Heart left ventricle (tissue), 16 donors: ENCODE measurements at regions not wholly inside any gene's neighbourhood (a gene's known extent, or its start where the extent isn't known, plus 50 kb on each side); places are given as distances from the start of the nearest gene placed in this dataset.

ENCODE experiments used
- ATAC-seq, 4 donors: fragments of 200-7000 bp; cut with Tn5 transposase; one replicate each; pipeline ENCODE4 v1.9.1; 2020 to 2022; ENCODE audit warnings: moderate library complexity in 4 of 4, mild to moderate bottlenecking in 3 of 4, moderate number of reproducible peaks in 1 of 4
- DNase-seq, 5 donors: peaks; one replicate each; pipeline ENCODE4 v3.0.0-alpha.2; 2020
- H3K27ac ChIP-seq, 12 donors: fragments of 200-600 bp; sonication (generic) in 4 of 12; one replicate each; pipeline versions ENCODE4 v1.5.0 to v1.8.0; 2016 to 2022; ENCODE audit warnings: mild to moderate bottlenecking in 2 of 12
- H3K27me3 ChIP-seq, 9 donors: fragments of 200-600 bp; sonication (generic) in 2 of 9; one replicate each; pipeline versions ENCODE4 v1.5.1 to v1.8.0; 2016 to 2022; ENCODE audit warnings: mild to moderate bottlenecking in 3 of 9
- H3K36me3 ChIP-seq, 9 donors: fragments of 200-600 bp; sonication (generic) in 2 of 9; one replicate each; pipeline versions ENCODE4 v1.5.0 to v1.8.0; 2018 to 2022; ENCODE audit warnings: mild to moderate bottlenecking in 2 of 9
- H3K4me1 ChIP-seq, 12 donors: fragments of 200-600 bp; sonication (generic) in 4 of 12; one replicate each; pipeline versions ENCODE4 v1.5.0 to v1.8.0; 2016 to 2022; ENCODE audit warnings: mild to moderate bottlenecking in 3 of 12
- H3K4me3 ChIP-seq, 12 donors: fragments of 200-600 bp; sonication (generic) in 4 of 12; one replicate each; pipeline versions ENCODE4 v1.5.0 to v1.8.0; 2017 to 2022; ENCODE audit warnings: mild to moderate bottlenecking in 9 of 12, moderate library complexity in 4 of 12
- H3K9me3 ChIP-seq, 12 donors: fragments of 200-600 bp; sonication (generic) in 4 of 12; one replicate each; pipeline versions ENCODE4 v1.5.0 to v1.8.0; 2016 to 2022; ENCODE audit warnings: mild to moderate bottlenecking in 1 of 12
- POLR2A ChIP-seq, 2 donors: fragments of 450-650 bp; IDR thresholded peaks; one replicate each; pipeline ENCODE4 v1.6.1; 2017; ENCODE audit warnings: antibody characterized with exemption in 2 of 2, mild to moderate bottlenecking in 2 of 2, moderate library complexity in 2 of 2
- WGBS, 4 donors: extraction: QIAGEN DNeasy Blood & Tissue Kit in 2 of 4; methylation state at CpG; one replicate each; pipeline versions ENCODE4 v1.1.5 to v1.1.7; 2013 to 2018; 5-methylcytosine and 5-hydroxymethylcytosine counted together
- intact Hi-C, 10 donors: fragments of 100-400 bp; cut with DNase I; formaldehyde crosslinking; loops; one replicate each; pipeline versions ENCODE4 v1.11.1 to v1.14.2; 2022
- TF ChIP-seq, protein P1 (sequence below), 12 donors: fragments of 200-600 bp; sonication (generic) in 4 of 12; IDR thresholded peaks; one replicate each; pipeline versions ENCODE4 v1.5.0 to v1.8.0; 2018 to 2022; ENCODE audit warnings: antibody characterized with exemption in 12 of 12, mild to moderate bottlenecking in 5 of 12
- donor health status: ischemic (EF 13 %, LVEDD 7.1; RV severe dilation, severe dysfunction).
- donor health status: healthy with polysubstance abuse.
- donor health status: DM: no; HTN: yes; CAD: no.
- donor health status: DM: no; HTN: no; CAD: no.
- donor health status: ischemic (EF 25% LVEDD 6.9; RV normal size, moderate dysfunction).
- donor health status: ischemic (EF 25% LVEDD 5.7; RV mildly dilated, moderate dysfunction).
- donor health status: healthy.
- donor health status: DM: yes; HTN: yes; CAD: no.
- donor health status: ischemic (EF 35%, LVEDD 5.7; RV mildly dilated, moderate dysfunction).
- donor health status: nonischemic (EF 11% LVEDD 7.7; RV severe dilation, severe dysfunction).
- donor health status: DM: yes; HTN: yes; CAD: no.
- donor health status: PGD.
- donor health status: ischemic (EF 29% LVEDD 5.4; RV normal size, mild dysfunction).
- donor health status: nonischemic (EF 23%, LVEDD 6.1; RV moderate dilation, normal function).

DNA sequence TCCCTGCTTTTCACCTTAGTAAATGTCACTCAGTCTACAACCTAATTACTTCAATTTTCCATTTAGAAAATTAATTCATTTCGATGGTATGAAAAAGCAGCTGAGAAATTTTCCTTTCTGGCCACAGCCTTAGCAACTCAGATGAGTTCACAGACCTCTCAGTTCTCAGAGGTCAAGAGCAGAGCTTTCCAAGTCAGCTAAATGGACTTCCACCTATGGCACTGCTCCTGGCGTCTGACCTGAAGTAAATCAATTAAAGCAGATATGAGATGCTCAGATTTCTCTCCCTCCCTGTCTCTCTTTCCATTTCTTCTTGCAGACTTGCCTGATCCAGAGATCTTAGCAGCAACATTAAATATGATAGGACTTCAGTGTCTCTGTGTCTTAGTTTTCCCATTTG is 412.6 kb downstream of the QKI start:
- TF ChIP-seq, protein P1, sequence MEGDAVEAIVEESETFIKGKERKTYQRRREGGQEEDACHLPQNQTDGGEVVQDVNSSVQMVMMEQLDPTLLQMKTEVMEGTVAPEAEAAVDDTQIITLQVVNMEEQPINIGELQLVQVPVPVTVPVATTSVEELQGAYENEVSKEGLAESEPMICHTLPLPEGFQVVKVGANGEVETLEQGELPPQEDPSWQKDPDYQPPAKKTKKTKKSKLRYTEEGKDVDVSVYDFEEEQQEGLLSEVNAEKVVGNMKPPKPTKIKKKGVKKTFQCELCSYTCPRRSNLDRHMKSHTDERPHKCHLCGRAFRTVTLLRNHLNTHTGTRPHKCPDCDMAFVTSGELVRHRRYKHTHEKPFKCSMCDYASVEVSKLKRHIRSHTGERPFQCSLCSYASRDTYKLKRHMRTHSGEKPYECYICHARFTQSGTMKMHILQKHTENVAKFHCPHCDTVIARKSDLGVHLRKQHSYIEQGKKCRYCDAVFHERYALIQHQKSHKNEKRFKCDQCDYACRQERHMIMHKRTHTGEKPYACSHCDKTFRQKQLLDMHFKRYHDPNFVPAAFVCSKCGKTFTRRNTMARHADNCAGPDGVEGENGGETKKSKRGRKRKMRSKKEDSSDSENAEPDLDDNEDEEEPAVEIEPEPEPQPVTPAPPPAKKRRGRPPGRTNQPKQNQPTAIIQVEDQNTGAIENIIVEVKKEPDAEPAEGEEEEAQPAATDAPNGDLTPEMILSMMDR (IDR thresholded peaks at IDR 0.05) = no peak
- TF ChIP-seq POLR2A (IDR thresholded peaks at IDR 0.05) = no peak
- Histone ChIP-seq H3K9me3 (peaks cover 0 to 12% (median 0%) of the 10 kb centered on the region in 12 donors), H3K27me3 (no peaks in the 10 kb centered on the region), H3K27ac (no peak overlapping the region), H3K4me3 (no peak overlapping the region), H3K36me3 (no peaks in the 10 kb centered on the region), H3K4me1 (peaks cover 0 to 9% (median 0%) of the 10 kb centered on the region in 12 donors)
- intact Hi-C loops = no loop called here
- DNase-seq (no peak), ATAC-seq (no peak)
- WGBS, 4 donors = 71 to 82% (median 77%) methylated on average over 2 of the region's 2 CpGs

DNA sequence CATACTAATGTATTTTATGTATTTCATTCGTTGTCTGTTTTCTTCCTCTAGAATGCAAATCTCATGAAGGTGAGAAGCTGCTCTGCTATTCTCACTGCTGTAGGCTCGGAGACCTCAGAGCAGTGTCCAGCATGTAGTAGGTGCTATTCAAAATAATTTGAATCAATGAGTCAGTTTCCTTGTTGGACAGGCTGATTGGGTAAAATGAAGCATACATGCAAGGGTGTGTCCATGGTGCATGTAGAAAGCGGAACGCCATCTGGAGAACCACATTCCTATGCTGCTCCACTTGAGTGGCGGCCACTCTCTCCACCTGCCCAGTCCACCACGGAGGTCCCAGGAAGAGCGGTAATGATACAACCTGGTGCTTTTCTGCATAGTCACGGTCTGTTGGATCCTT is 412.1 kb downstream of the QKI start:
- H3K36me3 ChIP-seq = no peaks in the 10 kb centered on the region
- no peak overlapping the region for H3K4me3 ChIP-seq
- no peaks in the 10 kb centered on the region for H3K27me3 ChIP-seq
- peaks cover 0 to 7% (median 0%) of the 10 kb centered on the region in 12 donors for H3K9me3 ChIP-seq
- TF ChIP-seq, protein P1 (IDR thresholded peaks at IDR 0.05) = no peak
- TF ChIP-seq POLR2A (IDR thresholded peaks at IDR 0.05) = no peak
- WGBS, 4 donors = 94 to 96% (median 95%) methylated on average over 8 of the region's 8 CpGs
- intact Hi-C loops = no loop called here
- peaks cover 0 to 9% (median 0%) of the 10 kb centered on the region in 12 donors for H3K4me1 ChIP-seq
- ATAC-seq (no peak), DNase-seq (no peak)
- H3K27ac ChIP-seq = no peak overlapping the region

DNA sequence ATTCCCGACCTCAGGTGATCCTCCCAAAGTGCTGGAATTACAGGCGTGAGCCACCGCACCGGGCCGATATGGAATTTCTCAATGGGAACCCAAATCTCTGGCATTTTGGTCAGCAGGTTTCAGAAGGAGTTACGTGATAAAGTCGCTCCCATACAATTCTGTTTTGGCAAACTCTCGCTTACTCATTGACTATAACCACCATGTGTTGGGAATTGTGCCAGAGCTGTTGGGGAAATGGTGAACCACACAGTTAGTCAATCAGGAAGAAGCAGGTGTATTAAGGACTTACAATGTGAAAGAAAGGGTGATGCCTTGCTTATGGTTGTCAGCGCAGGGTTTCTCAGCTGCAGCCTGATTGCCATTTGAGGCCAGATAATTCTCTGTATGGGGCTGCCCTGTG is 410.5 kb downstream of the QKI start:
- intact Hi-C loops = no loop called here
- H3K9me3 ChIP-seq = no peaks in the 10 kb centered on the region
- peaks cover 0 to 9% (median 0%) of the 10 kb centered on the region in 12 donors for H3K4me1 ChIP-seq
- H3K36me3 ChIP-seq = no peaks in the 10 kb centered on the region
- TF ChIP-seq, protein P1 (IDR thresholded peaks at IDR 0.05) = no peak
- no peak for TF ChIP-seq POLR2A (IDR thresholded peaks at IDR 0.05)
- WGBS, 4 donors = 89 to 95% (median 94%) methylated on average over 8 to 9 of the region's 9 CpGs
- H3K27me3 ChIP-seq = no peaks in the 10 kb centered on the region
- DNase-seq (no peak), ATAC-seq (no peak)
- no peak overlapping the region for H3K4me3 ChIP-seq
- no peak overlapping the region for H3K27ac ChIP-seq

DNA sequence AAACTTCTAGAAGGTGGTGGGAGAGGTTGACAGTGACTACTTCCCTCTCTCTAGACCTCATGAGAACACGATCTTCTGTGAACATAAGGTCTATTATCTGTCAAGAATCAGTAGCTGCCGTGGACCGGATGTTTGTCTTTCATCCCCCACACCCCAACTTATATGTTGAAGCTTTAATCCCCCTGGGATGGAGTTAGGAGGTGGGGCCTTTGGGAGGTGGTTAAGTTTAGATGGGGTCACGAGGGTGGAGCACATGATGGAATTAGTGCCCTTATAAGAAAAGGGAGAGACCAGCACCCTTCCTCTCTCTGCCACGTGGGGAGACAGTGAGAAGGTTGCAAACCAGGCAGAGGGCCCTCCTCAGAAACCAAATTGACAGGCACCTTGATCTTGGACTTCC is 409.1 kb downstream of the QKI start:
- 69 to 87% (median 79%) methylated on average over 5 of the region's 5 CpGs for WGBS, 4 donors
- Histone ChIP-seq H3K4me1 (peaks cover 0 to 9% (median 0%) of the 10 kb centered on the region in 12 donors), H3K27ac (no peak overlapping the region), H3K4me3 (no peak overlapping the region), H3K36me3 (no peaks in the 10 kb centered on the region), H3K9me3 (no peaks in the 10 kb centered on the region), H3K27me3 (no peaks in the 10 kb centered on the region)
- TF ChIP-seq, protein P1 (IDR thresholded peaks at IDR 0.05) = no peak
- no peak for TF ChIP-seq POLR2A (IDR thresholded peaks at IDR 0.05)
- no peak for ATAC-seq
- intact Hi-C loops = no loop called here
- DNase-seq = no peak
